ENCODE measurements at regions not wholly inside any gene's neighbourhood (a gene's known extent, or its start where the extent isn't known, plus 50 kb on each side); places are given as distances from the start of the nearest gene placed in this dataset.
A peak's percentile ranks its signal among the peaks of the same experiment; 100 is the strongest.

DNA sequence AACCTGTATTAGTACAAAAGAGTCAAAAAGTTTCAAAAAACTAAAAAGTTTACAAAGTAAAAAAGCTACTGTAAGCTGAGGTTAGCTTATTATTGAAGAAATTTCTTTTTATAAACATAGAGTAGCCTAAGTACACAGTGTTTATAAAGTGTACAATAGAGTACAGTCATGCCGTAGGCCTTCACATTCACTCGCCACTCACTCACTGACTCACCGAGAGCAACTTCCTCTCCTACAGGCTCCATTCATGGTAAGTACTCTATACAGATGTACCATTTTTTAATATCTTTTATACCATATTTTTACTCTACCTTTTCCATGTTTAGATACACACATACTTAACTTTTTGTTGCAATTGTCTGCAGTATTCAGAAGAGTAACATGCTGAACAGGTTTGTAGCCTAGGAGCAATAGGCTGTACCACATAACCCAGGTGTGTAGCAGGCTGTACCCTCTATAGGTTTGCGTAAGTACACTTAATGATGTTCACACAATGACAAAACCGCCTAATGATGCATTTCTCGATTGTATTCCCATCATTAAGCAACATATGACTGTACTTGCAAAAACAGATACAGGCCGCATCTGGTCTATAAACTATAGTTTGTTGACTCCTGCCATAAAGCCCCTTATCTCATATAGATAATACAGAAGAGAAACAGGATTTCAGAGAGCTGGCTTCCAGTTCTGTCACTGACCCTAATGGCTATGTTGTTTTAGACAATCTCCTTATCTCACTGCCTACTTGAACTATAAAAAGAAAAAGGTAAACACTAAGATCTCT, 438.8 kb downstream of the HTR7 start:
- TF ChIP-seq, protein P1, sequence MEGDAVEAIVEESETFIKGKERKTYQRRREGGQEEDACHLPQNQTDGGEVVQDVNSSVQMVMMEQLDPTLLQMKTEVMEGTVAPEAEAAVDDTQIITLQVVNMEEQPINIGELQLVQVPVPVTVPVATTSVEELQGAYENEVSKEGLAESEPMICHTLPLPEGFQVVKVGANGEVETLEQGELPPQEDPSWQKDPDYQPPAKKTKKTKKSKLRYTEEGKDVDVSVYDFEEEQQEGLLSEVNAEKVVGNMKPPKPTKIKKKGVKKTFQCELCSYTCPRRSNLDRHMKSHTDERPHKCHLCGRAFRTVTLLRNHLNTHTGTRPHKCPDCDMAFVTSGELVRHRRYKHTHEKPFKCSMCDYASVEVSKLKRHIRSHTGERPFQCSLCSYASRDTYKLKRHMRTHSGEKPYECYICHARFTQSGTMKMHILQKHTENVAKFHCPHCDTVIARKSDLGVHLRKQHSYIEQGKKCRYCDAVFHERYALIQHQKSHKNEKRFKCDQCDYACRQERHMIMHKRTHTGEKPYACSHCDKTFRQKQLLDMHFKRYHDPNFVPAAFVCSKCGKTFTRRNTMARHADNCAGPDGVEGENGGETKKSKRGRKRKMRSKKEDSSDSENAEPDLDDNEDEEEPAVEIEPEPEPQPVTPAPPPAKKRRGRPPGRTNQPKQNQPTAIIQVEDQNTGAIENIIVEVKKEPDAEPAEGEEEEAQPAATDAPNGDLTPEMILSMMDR (IDR thresholded peaks at IDR 0.05; ENCODE audit: extremely low read depth, insufficient read depth, missing control alignments), result no peak
- no peak for DNase-seq (ENCODE audit: low spot score)

DNA sequence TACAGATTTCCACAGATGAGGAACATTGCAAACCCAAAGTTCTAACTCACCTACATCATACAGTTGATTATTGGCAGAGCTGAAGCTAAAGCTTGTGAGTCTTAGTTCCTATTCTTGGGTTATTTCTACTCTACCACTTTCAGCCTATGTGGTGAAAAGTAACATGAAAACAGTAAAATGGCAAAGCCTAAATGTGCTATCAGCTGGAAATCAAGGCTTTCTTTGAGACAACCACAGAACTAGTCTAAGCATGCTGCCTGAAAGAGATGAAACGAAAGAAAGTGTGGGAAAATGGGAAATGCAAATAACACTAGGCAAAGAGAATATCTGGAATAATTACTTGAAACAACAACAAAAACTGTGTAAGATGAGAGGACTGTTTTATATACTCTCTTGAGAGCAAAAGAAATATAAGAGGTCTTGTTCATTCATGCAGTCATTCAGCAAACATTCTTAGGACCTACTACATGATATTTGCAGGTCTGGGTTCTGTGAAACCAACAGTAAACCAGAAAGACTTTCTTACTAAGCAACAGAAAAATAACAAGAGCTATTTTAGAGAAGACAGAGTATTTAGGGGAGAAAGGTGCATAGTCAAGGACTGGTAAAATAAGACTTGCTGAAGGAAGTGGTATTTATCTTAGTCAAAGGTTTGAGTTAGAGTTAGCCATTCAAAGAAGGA, 437.1 kb downstream of the HTR7 start:
- TF ChIP-seq, protein P1 (IDR thresholded peaks at IDR 0.05; ENCODE audit: extremely low read depth, insufficient read depth, missing control alignments), result no peak
- in situ Hi-C loops (cut with MboI; ENCODE audit: low pct_unique_long_range_greater_than_20kb, low sequenced_read_pairs, unreplicated experiment), result no loop called here
- peak; percentile 16 for DNase-seq (ENCODE audit: low spot score)

More for the DNA sequence above, 438.8 kb downstream of the HTR7 start:
- in situ Hi-C loops (cut with MboI; ENCODE audit: low pct_unique_long_range_greater_than_20kb, low sequenced_read_pairs, unreplicated experiment), result no loop called here

DNA sequence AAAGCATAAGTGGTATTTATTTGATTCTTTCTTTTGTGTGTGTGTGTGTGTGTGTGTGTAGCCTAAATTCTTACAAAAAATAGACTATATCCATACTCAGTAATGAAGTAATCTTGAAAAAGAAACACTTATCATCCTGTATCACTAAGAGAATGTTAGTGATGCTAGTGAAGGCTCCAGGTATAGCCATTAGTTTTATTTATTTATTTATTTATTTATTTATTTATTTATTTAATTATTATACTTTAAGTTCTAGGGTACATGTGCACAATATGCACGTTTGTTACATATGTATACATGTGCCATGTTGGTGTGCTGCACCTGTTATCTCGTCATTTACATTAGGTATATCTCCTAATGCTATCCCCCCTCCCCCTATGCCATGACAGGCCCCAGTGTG, 436.0 kb downstream of the HTR7 start:
- TF ChIP-seq, protein P1 (IDR thresholded peaks at IDR 0.05; ENCODE audit: extremely low read depth, insufficient read depth, missing control alignments), result no peak
- no peak for DNase-seq (ENCODE audit: low spot score)
- in situ Hi-C loops (cut with MboI; ENCODE audit: low pct_unique_long_range_greater_than_20kb, low sequenced_read_pairs, unreplicated experiment), result no loop called here

DNA sequence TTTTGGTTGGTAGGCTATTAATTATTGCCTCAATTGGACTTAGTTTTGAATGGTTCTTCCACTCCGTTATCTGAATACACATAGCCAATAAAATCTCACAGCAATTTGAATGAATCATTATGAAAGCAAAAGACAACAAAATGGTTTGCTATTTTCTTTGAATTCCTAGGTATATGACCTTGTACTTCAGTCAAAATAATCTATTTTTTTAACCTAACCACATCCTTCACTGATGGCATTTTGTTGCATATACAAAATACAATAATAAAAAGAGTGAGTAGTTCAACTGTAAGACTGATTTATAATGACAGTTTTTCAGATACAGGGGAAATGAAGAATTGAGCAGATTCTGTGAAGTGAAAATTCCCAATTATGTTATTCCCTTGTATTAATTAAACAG, 433.1 kb downstream of the HTR7 start:
- no peak for DNase-seq (ENCODE audit: low spot score)
- TF ChIP-seq, protein P1 (IDR thresholded peaks at IDR 0.05; ENCODE audit: extremely low read depth, insufficient read depth, missing control alignments), result no peak
- in situ Hi-C loops (cut with MboI; ENCODE audit: low pct_unique_long_range_greater_than_20kb, low sequenced_read_pairs, unreplicated experiment), result no loop called here

DNA sequence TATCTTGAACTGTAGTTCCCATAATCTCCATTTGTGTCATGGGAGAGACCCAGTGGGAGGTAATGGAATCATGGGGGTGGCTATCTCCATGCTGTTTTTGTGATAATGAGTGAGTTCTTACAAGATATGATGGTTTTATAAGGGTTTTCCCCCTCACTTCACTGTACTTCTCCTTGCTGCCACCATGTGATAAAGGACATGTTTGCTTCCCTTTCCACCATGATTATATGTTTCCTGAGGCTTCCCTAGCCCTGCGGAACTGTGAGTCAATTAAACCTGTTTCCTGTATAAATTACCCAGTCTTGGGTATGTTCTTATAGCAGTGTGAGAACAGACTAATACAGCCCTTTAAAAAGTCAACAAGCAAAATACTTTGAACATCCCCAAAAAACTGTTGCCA, 427.7 kb downstream of the HTR7 start:
- in situ Hi-C loops (cut with MboI; ENCODE audit: low pct_unique_long_range_greater_than_20kb, low sequenced_read_pairs, unreplicated experiment), result no loop called here
- DNase-seq (ENCODE audit: low spot score), result no peak
- TF ChIP-seq, protein P1 (IDR thresholded peaks at IDR 0.05; ENCODE audit: extremely low read depth, insufficient read depth, missing control alignments), result no peak

DNA sequence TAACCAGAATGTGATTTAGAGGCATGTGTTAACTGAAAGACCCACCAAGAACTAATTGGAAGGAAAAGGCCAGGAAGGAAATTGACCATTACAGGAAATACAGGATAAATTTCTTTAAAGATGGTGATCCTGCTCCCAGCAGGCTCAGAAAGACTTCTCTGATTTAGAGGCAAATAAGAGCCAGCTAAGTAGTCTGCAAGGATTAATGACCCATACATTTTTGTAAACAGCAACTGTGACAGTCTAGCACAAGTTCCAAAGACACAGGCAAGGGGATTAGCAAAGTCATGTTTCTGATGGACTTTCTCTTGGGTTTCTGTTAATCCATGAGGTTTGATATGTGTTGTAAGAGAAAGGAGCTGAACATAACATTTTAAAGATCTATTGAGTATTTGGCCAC, 425.0 kb downstream of the HTR7 start:
- TF ChIP-seq, protein P1 (IDR thresholded peaks at IDR 0.05; ENCODE audit: extremely low read depth, insufficient read depth, missing control alignments), result no peak
- in situ Hi-C loops (cut with MboI; ENCODE audit: low pct_unique_long_range_greater_than_20kb, low sequenced_read_pairs, unreplicated experiment), result no loop called here
- DNase-seq (ENCODE audit: low spot score), result no peak
